ENCODE measurements at regions not wholly inside any gene's neighbourhood (a gene's known extent, or its start where the extent isn't known, plus 50 kb on each side); places are given as distances from the start of the nearest gene placed in this dataset.
"Not testable (repeated sequence)": the region's sequence is repeated elsewhere in the genome, so short reads cannot be mapped to it uniquely, and the experiment has no call there.

DNA sequence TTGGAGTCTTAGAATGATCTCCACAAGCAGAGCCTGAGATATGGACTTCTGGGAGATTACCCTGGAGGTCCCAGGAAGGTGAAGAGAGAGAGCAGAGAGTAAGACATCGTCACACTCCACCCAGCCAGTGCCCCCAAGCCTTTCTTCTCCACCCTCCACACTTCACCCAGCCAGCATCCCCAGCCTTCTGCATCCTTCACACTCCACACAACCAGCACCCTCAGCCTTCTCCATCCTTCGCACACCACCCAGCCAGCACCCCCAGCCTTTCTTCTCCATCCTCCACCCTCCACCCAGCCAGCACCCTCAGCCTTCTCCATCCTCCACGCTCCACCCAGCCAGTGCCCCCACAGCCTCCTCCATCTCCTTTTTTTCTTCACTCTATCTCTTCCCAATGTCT is 603.9 kb upstream of the B3GAT1 start:
- no peak for DNase-seq (ENCODE audit: low read depth, low spot score)

DNA sequence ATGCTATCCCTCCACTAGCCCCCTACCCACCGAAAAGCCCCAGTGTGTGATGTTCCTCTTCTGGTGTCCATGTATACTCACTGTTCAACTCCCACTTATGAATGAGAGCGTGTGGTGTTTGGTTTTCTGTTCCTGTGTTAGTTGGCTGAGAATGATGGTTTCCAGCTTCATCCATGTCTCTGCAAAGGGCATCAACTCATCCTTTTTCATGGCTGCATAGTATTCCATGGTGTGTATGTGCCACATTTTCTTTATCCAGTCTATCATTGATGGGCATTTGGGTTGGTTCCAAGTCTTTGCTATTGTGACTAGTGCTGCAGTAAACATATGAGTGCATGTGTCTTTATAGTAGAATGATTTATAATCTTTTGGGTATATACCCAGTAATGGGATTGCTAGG is 599.3 kb upstream of the B3GAT1 start:
- DNase-seq (ENCODE audit: low read depth, low spot score): not testable (repeated sequence)

DNA sequence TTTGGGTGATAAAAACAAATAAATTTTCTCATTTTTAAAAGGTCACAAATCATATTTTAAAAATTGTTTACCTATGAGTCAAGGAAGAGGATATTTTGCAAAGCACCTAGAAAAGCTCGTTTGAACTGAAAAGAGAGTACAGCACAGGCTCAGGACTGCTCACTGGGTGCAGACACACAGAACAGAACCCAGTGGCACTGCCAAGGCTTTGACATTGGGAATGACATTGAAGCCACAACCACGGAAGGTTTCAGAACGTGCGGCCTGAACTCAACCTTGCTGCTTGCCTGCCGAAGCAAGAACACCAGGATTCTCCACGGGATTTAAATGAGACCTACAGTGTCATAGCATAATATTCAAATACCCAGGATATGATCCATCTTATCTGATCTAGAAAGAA is 597.1 kb upstream of the B3GAT1 start:
- no peak for DNase-seq (ENCODE audit: low read depth, low spot score)

DNA sequence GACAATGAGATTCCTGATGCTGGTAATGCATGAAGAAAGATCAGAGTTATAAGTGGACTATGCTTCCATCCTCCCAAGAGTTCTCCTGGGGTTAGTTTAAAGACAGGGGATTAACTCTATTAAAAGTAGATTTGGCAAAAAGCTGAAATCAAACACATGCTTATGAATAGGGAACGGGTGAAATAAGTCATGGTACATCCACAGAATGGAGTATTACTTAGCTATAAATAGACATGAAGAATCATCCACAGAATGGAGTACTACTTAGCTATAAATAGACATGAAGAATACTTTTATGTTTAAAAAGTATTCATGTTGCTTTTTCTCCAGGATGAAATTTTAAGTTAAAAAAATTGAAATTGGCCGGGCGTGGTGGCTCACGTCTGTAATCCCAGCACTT is 596.4 kb upstream of the B3GAT1 start:
- DNase-seq (ENCODE audit: low read depth, low spot score): no peak

DNA sequence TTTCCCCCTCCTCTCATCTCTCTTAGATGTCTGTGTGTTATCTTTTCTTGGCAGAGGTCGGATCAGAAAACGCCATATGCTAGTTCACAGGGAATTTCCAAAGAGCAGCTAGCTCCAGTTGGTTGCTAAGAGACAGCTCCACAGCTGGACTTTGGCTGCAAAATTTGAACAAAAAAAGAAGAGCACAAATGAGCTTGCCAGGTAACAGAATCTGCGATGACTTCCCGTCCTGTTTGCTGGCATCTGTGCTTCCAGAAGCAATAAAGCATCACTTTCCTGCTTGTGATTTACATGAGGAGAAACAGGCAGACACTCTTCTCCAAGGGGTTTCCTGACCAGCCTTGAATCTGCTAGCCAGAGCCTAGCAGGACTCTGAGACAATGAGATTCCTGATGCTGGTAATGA is 596.0 kb upstream of the B3GAT1 start:
- DNase-seq (ENCODE audit: low read depth, low spot score): no peak

DNA sequence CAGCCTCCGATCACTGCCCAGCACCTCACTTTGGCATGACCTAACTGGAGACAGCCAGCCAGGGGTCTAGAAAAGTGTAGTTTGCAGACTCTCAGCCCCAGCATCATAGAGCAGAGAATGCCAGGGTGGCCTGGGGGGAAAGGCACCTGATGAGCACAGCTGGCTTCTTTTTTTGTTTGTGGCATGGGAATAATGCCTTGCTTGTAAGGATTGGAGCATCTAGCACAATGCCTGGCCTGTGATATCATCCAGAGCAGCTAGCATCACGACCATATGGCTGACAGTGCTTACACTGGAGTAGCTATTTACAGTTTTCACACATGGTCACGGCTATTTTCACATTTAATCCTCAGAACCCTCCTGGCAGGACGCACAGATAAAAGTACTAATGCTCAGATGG is 594.8 kb upstream of the B3GAT1 start:
- no peak for DNase-seq (ENCODE audit: low read depth, low spot score)

DNA sequence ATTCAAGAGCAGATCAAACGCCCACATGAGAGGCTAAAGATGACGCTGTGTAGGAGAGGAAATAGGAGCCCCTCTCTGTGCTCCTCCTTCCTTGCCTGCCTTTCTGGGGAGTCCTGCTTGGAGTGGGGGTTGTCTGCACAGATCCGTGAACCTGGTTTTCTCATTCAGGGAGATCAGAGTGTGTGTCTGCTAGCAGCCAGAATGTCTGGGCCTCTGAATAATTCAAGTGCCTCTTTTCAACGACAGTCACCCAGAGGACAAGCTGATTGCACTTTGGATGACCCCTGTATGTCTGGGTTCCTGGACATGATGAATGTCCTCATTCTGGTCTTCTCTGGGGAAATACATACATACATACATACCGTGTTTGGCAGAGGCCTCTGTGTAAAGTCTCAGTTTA is 592.5 kb upstream of the B3GAT1 start:
- DNase-seq (ENCODE audit: low read depth, low spot score): no peak

DNA sequence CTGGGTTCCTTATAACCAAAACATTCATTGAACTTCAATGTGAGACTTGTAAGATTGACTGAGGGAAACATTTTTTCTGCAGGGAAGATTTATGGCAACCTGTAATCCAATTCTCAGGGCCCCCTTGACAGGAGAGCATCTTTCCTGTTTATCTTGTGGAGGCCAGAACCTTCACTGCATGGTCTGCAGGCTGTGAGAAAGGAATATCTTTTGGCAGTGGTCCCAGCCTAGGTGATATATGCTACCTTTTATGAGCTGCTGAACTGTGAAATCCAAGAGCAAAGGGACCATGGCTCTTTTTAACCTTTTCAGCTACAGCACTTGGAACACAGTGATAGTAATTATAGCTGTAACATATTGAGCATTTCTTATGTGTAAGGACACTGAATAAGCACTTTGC is 590.2 kb upstream of the B3GAT1 start:
- DNase-seq (ENCODE audit: low read depth, low spot score): no peak

DNA sequence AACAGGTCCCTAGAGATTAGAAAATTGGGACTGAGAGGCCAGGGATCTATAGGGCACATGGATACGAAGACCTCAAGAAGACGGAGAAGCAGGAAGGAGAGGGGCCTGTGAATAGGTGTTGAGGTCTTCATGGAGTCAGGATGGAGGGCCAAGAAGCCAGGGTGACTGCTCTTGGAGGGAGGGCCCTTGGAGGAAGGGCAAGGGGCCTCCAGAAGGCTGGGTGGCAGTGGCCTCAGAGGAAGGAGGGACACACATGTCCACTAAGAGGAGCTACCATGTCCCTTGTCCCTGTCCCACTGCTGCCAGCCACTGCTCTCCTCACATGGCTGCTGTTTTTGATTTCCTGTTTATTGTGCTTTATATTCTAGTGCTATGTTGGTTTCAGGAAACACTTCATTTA is 589.5 kb upstream of the B3GAT1 start:
- no peak for DNase-seq (ENCODE audit: low read depth, low spot score)

DNA sequence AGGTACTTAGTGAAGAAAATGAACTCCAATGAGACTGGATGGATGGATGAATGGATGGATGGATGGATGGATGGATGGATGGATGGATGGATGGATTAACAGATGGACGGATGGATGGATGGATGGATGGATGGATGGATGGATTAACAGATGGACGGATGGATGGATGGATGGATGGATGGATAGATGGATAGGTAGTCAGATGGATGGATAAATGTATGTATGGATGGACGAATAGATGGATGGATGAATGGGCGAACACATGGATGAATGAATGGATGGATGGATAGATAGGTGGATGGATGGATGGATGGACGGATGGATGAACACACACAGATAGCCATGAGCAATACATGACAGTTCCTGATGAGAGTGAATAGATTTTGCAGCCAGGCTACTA is 589.0 kb upstream of the B3GAT1 start:
- not testable (repeated sequence) for DNase-seq (ENCODE audit: low read depth, low spot score)

DNA sequence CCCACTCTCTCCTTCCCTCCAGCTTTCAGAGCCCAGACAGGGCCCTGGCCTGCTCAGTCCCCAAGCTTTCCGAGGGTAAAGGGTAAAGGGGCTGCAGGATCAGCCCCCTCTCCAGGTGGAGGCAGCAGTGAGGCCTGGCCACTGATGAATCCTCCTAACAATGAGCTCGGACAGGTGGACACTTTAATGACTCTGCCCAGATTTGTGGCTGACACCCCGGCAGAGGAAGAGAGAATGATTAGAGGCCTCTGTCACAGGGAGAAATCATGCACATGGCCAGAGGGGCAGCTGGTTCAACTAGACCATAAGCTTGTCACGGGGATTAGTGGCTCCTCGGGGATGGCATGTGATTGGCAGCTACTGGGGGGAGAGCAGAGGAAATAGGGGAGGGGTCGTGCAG is 587.5 kb upstream of the B3GAT1 start:
- DNase-seq (ENCODE audit: low read depth, low spot score): no peak

DNA sequence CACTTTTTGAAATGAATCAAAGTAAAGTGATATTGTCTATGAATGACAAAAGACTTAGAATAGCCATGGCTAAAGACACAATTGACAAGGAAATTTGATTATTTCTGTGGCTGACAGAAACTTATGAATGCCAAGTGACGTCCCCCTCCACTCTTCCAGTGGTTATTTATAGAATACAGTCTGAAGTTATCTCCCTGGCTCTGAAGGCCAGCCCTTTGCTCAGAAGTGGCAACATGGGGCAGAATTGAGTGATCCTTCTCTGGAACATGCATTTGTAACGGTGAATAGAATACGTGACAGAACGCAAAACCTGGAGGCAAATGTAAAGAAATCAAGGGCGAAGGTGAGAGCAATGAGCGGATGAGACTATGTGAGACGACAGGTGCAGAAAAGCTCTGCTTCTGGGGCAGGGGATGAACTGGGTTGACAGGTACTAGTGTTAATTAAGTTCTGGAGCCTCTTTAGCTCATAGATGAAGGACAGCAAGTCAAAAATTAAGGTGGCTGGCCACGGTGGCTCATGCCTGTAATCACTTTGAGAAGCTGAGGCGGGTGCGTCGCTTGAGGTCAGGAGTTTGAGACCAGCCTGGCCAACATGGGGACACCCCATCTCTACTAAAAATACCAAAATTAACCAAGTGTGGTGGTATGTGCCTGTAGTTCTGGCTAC is 585.7 kb upstream of the B3GAT1 start:
- DNase-seq (ENCODE audit: low read depth, low spot score): no peak

DNA sequence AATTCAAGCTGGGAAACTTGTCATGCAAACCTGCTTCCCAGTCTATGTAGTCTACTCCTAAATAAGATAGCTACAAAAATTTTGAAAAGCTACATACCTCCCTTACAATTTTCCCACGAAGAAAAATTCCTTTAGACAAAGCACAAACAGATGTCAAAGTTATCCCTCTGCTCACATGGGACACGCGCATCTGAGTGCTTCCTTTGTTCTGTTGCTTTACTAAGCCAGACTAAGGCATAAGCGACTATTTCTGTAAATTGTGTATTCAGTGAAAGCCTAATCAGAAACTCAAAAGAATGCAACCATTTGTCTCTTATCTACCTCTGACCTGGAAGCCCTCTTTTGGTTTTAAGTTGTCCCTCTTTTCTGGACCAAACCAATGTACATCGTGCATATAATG is 583.7 kb upstream of the B3GAT1 start:
- DNase-seq (ENCODE audit: low read depth, low spot score): no peak

DNA sequence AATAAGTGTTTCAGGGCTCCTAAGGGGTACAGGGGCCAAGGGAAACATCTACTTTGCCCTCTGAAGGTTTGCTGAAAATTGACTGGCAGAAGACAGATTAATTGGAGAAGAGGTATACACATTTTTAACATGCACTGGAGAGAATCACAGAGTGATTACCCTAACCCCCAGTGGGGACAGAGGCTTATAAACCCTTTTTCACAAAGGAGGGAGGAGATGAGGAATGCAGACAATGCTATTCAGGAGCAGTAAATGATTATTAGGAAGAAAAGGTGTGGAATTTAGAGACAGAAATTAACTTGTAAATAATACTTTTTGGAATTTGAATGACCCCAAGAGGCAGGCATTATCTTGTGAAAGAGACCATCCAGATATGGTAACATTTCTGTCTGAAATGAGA is 582.4 kb upstream of the B3GAT1 start:
- DNase-seq (ENCODE audit: low read depth, low spot score): no peak

DNA sequence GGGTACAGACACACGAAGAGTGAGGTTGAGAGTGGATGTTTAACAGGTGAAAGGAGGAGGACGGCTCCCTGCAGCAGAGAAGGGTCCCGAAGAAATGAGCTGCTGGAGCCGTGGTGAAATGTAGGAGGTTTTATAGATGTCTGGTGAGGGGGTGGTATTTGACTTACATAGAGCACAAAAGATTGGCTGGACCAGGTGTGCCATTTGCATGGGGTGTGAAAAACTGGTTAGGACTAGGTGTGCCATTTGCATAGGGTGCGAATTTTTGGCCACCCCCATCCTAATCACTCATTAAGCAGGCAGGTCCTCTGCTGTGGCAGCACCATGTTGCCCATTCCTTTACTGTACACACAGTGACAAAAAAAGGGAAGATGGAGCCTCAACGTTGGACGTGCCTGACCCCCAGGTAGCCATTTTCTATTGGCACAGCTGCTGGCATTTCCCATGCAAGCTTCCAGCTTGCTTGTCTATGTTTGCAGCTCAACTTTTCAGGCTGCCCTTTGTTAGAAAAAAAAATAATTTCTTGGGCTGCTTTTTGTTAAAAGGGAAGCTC is 581.7 kb upstream of the B3GAT1 start:
- no peak for DNase-seq (ENCODE audit: low read depth, low spot score)

DNA sequence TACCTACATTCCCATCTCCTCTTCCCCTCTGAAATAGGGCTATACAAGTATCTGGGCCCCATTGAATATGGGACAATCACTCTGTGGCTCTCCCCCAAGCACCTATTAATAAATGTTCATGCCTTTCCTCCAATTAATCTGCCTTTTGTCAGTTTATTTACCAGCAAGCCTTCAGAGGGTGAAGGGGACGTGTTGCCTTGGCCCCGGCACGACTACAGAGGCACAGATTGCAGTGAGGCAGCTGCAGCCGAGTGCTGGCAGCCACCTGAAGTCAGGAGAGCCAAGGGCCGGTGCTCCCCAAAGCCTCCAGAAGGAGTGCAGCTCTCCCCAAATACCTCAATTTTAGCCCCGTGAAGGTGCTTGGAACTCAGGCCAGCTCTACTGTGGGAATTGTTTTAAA is 580.9 kb upstream of the B3GAT1 start:
- DNase-seq (ENCODE audit: low read depth, low spot score): no peak

DNA sequence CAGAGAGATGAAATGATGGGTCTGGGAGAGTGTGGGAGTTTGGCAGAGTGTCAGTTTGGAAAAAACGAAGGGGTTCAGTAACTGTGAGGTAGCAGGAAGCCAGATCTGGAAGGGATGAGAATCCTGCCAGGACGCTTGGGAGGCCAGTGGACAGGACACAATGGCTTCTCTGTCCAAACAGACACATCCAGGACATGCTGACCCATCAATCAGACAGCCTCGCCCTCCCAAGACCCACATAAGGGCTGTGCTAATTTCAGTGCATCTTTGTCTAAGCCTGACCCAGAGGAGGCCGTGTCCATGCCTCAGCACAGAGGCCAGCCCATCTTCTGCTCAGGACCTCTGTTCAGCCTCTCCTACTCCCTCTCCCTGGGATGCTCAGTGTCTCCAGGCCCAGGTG is 576.5 kb upstream of the B3GAT1 start:
- no peak for DNase-seq (ENCODE audit: low read depth, low spot score)

DNA sequence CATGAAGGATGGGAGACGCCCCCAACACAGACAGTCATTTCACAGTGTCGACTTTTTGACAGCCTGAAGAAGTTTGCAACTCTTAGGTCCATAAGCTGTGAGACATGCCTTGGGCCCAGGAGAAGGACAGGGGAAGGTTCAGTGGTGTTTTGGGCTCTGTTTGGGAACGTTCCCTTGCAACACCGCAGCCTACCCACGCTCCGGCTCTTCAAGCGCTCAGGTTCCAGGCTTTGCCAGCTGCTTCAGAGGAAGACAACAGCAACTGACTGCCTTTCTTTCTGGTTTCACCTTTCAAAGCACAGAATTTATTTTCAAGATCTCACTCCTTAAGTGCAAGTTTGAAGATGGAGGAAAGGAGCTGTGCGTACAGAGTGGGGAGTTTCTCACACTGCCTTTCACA is 575.8 kb upstream of the B3GAT1 start:
- DNase-seq (ENCODE audit: low read depth, low spot score): no peak

DNA sequence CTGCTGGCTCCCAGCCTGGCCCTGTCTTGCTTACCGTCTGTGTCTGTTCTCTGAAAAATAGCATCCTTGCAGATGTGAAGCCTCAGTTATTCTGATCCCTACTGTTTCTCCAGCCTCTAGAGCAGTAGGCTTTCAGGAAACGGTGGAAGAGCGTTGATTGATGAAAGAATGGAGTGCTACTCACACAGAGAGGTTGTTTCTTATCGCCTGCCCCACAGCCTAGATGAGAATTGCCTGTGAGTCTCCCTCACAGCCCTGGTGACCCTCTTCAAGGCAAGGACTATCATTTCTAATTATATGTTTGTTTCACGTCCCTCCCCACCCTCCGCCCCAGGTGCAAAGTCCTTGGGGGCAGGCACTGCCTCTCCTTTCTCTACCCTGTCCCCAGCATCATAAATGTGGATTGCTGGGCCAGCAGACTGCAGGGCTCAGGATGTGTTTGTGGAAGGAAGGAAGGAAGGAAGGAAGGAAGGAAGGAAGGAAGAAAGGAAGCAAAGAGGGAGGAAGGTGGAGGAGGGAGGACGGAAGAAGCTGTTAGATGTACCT is 575.3 kb upstream of the B3GAT1 start:
- no peak for DNase-seq (ENCODE audit: low read depth, low spot score)

DNA sequence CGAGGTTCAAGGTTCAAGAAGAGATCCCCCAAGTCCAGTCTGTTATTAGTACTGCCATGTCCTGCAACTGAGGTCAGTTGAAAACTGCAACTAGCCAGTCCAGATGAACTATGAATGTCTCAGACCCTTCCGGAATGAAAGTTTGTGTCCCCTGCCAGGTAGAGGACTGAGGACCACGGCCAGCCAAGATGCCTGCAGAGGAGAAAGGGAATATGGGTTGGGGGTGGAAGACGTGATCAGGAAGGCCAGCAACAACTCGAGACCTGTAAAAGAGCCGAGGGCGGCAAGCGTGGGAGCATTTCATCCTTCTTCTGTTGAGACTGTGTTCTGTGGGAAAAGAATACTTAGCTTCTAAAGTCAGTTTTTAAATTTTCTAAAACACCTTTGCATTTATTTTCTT is 572.4 kb upstream of the B3GAT1 start:
- no peak for DNase-seq (ENCODE audit: low read depth, low spot score)

DNA sequence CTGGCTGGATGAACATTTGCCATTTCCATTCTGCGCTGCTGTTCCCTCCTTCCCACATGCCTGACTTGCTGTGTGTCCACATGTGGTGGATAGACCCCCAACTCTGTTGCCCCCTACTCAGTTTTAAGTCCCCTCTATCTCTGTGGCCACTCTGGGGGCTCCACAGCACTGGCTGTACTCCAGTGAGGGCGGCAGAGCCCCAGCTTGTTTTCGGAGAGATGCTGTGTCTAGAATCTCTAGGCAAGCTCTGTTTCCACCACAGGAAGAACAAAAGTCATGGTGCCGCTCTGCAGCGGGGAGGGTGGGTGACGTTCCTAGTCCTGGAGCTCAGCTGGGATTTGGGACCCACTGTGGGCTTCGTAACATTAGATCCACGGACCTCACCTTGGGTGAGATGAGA is 570.4 kb upstream of the B3GAT1 start:
- not testable (repeated sequence) for DNase-seq (ENCODE audit: low read depth, low spot score)

DNA sequence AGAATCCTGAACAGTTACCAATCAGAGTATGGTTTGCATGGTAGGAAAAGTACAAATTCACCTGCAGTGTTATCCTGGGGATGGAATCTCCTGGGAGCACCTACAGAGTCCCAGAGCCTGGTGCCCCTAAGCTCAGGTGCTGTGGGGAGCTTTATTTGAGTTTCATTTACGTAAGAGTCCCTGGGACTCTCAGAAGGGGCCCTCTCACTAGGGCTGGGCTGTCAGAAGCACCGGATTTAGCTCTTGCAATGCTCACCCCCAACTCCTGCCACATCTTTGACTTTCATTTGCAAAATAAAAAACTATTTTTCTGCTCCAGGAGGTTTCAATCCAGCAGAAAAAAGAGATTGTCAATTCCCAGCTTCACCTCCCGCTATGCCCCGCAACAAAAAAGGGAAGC is 569.8 kb upstream of the B3GAT1 start:
- no peak for DNase-seq (ENCODE audit: low read depth, low spot score)

DNA sequence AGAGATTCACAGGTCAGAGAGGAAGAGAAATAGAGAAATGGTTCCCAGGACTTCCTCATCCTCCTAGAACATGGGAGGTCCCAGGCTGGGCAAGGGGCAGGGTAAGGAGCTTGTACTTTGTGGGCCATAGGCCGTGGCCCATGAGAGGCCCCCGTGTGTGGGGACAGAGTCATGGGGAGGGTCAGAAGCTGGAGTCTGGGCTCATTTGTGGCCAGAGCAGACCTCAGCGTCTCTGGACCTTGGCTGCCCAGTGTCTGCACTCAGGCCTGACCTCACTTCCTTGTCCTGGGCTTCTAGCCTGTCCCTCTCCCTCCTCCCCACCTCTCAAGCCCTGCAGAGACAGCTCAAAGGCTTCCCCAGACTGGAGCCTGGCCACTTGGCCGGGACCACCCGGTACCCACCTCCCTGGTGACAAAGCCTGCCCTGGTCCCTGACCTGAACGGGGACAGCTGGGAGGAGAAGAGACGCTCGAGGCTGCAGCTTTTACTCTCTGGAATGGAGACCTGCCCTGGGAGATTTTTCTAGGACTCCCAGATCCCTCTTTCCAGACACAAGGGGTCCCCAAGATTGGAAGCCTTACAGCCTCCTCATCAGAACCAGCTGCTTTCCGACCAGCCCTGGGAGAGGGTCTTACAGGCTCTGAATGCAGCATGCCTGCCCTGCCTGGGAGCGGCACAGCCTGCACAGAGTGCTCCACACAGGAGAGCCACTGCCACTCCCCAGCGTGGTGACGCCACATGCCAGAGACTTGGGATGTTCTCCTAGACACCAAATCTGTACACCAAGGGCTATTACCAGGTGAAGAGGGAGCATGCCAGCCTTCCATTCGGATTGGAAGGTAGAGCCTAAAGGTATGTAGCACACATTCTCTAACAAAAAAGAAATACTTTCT is 569.0 kb upstream of the B3GAT1 start:
- no peak for DNase-seq (ENCODE audit: low read depth, low spot score)

Data from activated CD4-positive, CD25-positive, alpha-beta regulatory T cell treated with anti-CD3 and anti-CD28 coated beads, Interleukin-2, amount 50 U/mL, for 16 hours (primary cell).